Endothelial cell of umbilical vein (primary cell): ENCODE measurements at regions not wholly inside any gene's neighbourhood (a gene's known extent, or its start where the extent isn't known, plus 50 kb on each side); places are given as distances from the start of the nearest gene placed in this dataset.

ENCODE experiments used
- EZH2 ChIP-seq: IDR thresholded peaks from 2 replicates; pipeline ENCODE4 v1.6.1; 2012; ENCODE audit warnings: borderline replicate concordance, low read depth, mild to moderate bottlenecking, moderate library complexity, low read length, inconsistent platforms; ENCODE audit not compliant: severe bottlenecking
- FOS ChIP-seq: IDR thresholded peaks from 2 replicates; pipeline ENCODE4 v1.6.1; 2011; ENCODE audit warnings: mild to moderate bottlenecking, low read length, moderate library complexity, borderline replicate concordance; ENCODE audit not compliant: insufficient read depth
- GATA2 ChIP-seq: IDR thresholded peaks from 2 replicates; pipeline ENCODE4 v1.7.0; 2011; ENCODE audit warnings: low read depth, mild to moderate bottlenecking, moderate library complexity, mixed read lengths, low read length; ENCODE audit not compliant: insufficient read length, insufficient read depth
- JUN ChIP-seq: IDR thresholded peaks from 2 replicates; pipeline ENCODE4 v1.6.1; 2011; ENCODE audit warnings: borderline replicate concordance, low read depth; ENCODE audit not compliant: insufficient read length, insufficient read depth
- POLR2A ChIP-seq: IDR thresholded peaks from 2 replicates; pipeline ENCODE4 v1.6.1; 2012; ENCODE audit warnings: low read depth, mild to moderate bottlenecking, control low read depth, low read length
- TF ChIP-seq, protein P1 (sequence below), 2 donors: IDR thresholded peaks; 1 replicate in 1 of 2; 2 replicates in 1 of 2; pipeline ENCODE4 v1.5.1; 2011; ENCODE audit warnings: low read length in 2 of 2, mild to moderate bottlenecking in 2 of 2, moderate library complexity in 2 of 2, control low read depth in 1 of 2, inconsistent platforms in 1 of 2, low read depth in 1 of 2; ENCODE audit not compliant: insufficient read depth in 1 of 2; ENCODE audit errors: extremely low read depth in 1 of 2
- TF ChIP-seq, protein P2 (sequence below): IDR thresholded peaks from 2 replicates; pipeline ENCODE4 v1.6.1; 2011; ENCODE audit not compliant: insufficient read depth, insufficient read length

DNA sequence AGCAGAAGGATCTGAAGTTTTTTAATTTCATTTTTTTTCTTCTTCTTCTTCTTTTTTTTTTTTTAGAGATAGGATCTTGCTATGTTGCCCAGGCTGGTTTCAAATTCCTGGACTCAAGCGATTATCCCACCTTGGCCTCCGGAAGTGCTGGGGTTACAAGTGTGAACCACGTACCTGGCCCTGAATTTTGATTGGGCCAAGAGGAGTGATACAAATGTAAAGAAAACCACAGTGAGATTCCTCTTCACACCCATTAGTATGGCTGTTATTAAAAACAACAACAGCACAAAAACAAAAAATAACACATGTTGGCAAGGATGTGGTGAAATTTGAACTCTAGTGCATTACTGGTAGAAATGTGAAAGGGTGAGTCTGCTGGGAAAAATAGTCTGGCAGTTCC, 79.1 kb downstream of the KLF4 start:
- TF ChIP-seq, protein P1, sequence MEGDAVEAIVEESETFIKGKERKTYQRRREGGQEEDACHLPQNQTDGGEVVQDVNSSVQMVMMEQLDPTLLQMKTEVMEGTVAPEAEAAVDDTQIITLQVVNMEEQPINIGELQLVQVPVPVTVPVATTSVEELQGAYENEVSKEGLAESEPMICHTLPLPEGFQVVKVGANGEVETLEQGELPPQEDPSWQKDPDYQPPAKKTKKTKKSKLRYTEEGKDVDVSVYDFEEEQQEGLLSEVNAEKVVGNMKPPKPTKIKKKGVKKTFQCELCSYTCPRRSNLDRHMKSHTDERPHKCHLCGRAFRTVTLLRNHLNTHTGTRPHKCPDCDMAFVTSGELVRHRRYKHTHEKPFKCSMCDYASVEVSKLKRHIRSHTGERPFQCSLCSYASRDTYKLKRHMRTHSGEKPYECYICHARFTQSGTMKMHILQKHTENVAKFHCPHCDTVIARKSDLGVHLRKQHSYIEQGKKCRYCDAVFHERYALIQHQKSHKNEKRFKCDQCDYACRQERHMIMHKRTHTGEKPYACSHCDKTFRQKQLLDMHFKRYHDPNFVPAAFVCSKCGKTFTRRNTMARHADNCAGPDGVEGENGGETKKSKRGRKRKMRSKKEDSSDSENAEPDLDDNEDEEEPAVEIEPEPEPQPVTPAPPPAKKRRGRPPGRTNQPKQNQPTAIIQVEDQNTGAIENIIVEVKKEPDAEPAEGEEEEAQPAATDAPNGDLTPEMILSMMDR (IDR thresholded peaks at IDR 0.05; ENCODE audit: extremely low read depth in 1 of 2, insufficient read depth in 1 of 2, low read depth in 1 of 2, low read length in 2 of 2) = no peak
- TF ChIP-seq, protein P2, sequence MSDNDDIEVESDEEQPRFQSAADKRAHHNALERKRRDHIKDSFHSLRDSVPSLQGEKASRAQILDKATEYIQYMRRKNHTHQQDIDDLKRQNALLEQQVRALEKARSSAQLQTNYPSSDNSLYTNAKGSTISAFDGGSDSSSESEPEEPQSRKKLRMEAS = no peak
- TF ChIP-seq EZH2 = no peak
- no peak for TF ChIP-seq POLR2A
- no peak for TF ChIP-seq GATA2
- no peak for TF ChIP-seq JUN
- no peak for TF ChIP-seq FOS
